ENCODE measurements at regions not wholly inside any gene's neighbourhood (a gene's known extent, or its start where the extent isn't known, plus 50 kb on each side); places are given as distances from the start of the nearest gene placed in this dataset.

- Histone ChIP-seq H3K79me2 (ENCODE audit: low read length) (no peaks in the 10 kb centered on the region), H3K9me3 (replicated peaks; ENCODE audit: insufficient read depth, low read length) (no peaks in the 10 kb centered on the region), H3K36me3 (replicated peaks; ENCODE audit: insufficient read depth, low read length) (no peaks in the 10 kb centered on the region), H3F3A (ENCODE audit: insufficient read depth, low read length) (no peaks in the 10 kb centered on the region), H3K27me3 (replicated peaks; ENCODE audit: insufficient read depth, low read length) (no peaks in the 10 kb centered on the region), H3K27ac (ENCODE audit: low read length) (no peak overlapping the region), H3K4me2 (ENCODE audit: low read depth, low read length) (no peak overlapping the region), H3K4me1 (ENCODE audit: low read length) (no peaks in the 10 kb centered on the region), H4K20me1 (ENCODE audit: insufficient read depth, low read length) (no peaks in the 10 kb centered on the region), H3K9me2 (replicated peaks; ENCODE audit: insufficient read depth, low read length) (no peaks in the 10 kb centered on the region), H2AFZ (ENCODE audit: low read length) (no peak overlapping the region), H3K9ac (ENCODE audit: low read length) (no peak overlapping the region), H3K4me3 (ENCODE audit: low read length) (no peak overlapping the region)
- no peak for DNase-seq
- TF ChIP-seq EZH2phosphoT487 (IDR thresholded peaks at IDR 0.05; ENCODE audit: low read length) (no peak), EZH2 (optimal IDR thresholded peaks at IDR 0.05; ENCODE audit: low read depth, low read length) (no peak), CTCF (IDR thresholded peaks at IDR 0.05; ENCODE audit: low read length) (no peak)
These were observed 83.1 kb upstream of the CST7 start for GRCh38 chr20:24866008-24866407.

- no peaks in the 10 kb centered on the region for H3K4me1 ChIP-seq (ENCODE audit: low read length)
- DNase-seq: no peak
- no peak overlapping the region for H2AFZ ChIP-seq (ENCODE audit: low read length)
- no peaks in the 10 kb centered on the region for H3K36me3 ChIP-seq (replicated peaks; ENCODE audit: insufficient read depth, low read length)
- H3K9me2 ChIP-seq (replicated peaks; ENCODE audit: insufficient read depth, low read length): no peaks in the 10 kb centered on the region
- no peaks in the 10 kb centered on the region for H4K20me1 ChIP-seq (ENCODE audit: insufficient read depth, low read length)
- H3K4me2 ChIP-seq (ENCODE audit: low read depth, low read length): no peak overlapping the region
- H3K9me3 ChIP-seq (replicated peaks; ENCODE audit: insufficient read depth, low read length): no peaks in the 10 kb centered on the region
- TF ChIP-seq EZH2 (optimal IDR thresholded peaks at IDR 0.05; ENCODE audit: low read depth, low read length): no peak
- TF ChIP-seq EZH2phosphoT487 (IDR thresholded peaks at IDR 0.05; ENCODE audit: low read length): no peak
- TF ChIP-seq CTCF (IDR thresholded peaks at IDR 0.05; ENCODE audit: low read length): no peak
- H3K27me3 ChIP-seq (replicated peaks; ENCODE audit: insufficient read depth, low read length): no peaks in the 10 kb centered on the region
- no peaks in the 10 kb centered on the region for H3F3A ChIP-seq (ENCODE audit: insufficient read depth, low read length)
- H3K27ac ChIP-seq (ENCODE audit: low read length): no peak overlapping the region
- no peaks in the 10 kb centered on the region for H3K79me2 ChIP-seq (ENCODE audit: low read length)
- no peak overlapping the region for H3K4me3 ChIP-seq (ENCODE audit: low read length)
- no peak overlapping the region for H3K9ac ChIP-seq (ENCODE audit: low read length)
These were observed 82.3 kb upstream of the CST7 start for GRCh38 chr20:24866742-24867141.

GRCh38 chr20:24867556-24867955 lies 81.5 kb upstream of the CST7 start:
- Histone ChIP-seq H3K9me3 (replicated peaks; ENCODE audit: insufficient read depth, low read length) (no peaks in the 10 kb centered on the region), H4K20me1 (ENCODE audit: insufficient read depth, low read length) (no peaks in the 10 kb centered on the region), H3K79me2 (ENCODE audit: low read length) (no peaks in the 10 kb centered on the region), H3K4me1 (ENCODE audit: low read length) (no peaks in the 10 kb centered on the region), H3K27ac (ENCODE audit: low read length) (no peak overlapping the region), H3K9ac (ENCODE audit: low read length) (no peak overlapping the region), H3K27me3 (replicated peaks; ENCODE audit: insufficient read depth, low read length) (no peaks in the 10 kb centered on the region), H3K4me2 (ENCODE audit: low read depth, low read length) (no peak overlapping the region), H3K4me3 (ENCODE audit: low read length) (no peak overlapping the region), H2AFZ (ENCODE audit: low read length) (no peak overlapping the region), H3F3A (ENCODE audit: insufficient read depth, low read length) (no peaks in the 10 kb centered on the region), H3K9me2 (replicated peaks; ENCODE audit: insufficient read depth, low read length) (no peaks in the 10 kb centered on the region), H3K36me3 (replicated peaks; ENCODE audit: insufficient read depth, low read length) (no peaks in the 10 kb centered on the region)
- no peak for TF ChIP-seq CTCF (IDR thresholded peaks at IDR 0.05; ENCODE audit: low read length)
- TF ChIP-seq EZH2 (optimal IDR thresholded peaks at IDR 0.05; ENCODE audit: low read depth, low read length): no peak
- no peak for TF ChIP-seq EZH2phosphoT487 (IDR thresholded peaks at IDR 0.05; ENCODE audit: low read length)
- no peak for DNase-seq
